Glomerular visceral epithelial cell (primary cell): ENCODE measurements at regions not wholly inside any gene's neighbourhood (a gene's known extent, or its start where the extent isn't known, plus 50 kb on each side); places are given as distances from the start of the nearest gene placed in this dataset.
"Not testable (repeated sequence)": the region's sequence is repeated elsewhere in the genome, so short reads cannot be mapped to it uniquely, and the experiment has no call there.

Source experiments
- DNase-seq: peaks from one replicate; pipeline ENCODE4 v3.0.0-alpha.2; 2016; ENCODE audit errors: extremely low spot score

DNA sequence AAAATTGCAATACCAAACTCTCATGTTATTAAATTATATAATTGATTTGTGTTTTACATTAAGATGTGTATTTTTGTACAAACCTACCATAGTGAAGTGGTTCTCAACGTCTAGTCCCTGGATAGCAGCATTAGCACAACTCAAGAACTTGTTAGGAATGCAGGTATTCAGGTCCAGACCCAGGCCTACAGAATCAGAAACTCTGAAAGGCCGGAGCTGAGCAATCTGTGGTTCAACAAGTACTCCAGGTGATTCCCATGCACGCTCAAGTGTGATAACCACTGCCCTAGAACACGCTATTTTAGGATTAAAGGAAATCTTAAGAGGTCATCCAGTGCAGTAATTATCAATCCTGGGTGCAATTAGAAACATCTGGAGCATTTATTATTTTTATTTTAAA, 456.3 kb downstream of the IRS2 start:
- DNase-seq, result no peak

DNA sequence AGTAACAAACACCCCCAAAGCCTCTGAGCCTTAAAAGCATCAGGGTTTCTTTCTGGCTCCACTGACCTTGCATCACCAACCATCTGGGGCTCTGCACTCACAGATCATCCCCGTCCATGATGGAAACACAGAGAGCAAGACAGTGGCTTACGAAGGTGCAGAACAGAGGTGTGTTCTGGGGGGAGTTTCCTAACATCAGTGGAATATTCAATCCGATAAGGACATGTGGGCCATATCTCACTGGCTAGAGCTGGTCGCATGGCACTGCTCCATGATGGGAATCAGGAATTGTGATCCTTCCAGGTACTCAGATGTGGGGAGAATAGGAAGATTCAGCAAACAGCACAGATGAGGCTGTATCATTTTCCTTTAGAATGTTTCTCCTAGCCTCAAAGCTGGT, 457.2 kb downstream of the IRS2 start:
- DNase-seq, result no peak

DNA sequence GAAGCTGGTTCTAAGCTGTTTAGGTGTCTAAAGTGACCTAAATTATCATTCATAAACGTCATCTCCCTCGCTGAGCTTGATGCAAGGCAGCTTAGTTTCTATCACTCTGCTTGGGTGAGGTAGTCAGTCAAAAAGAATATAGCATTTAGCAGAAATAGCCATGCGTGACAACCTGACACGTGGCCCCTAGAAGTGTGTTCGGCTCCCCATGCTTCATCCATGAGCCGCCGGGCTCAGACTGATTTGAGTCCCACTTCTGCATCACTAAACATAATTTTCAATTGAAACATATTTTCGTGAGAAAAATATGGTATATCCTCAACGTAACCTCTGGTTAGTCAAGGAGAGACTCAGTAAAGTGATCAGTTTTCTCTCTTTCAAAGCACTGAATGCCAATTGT, 459.8 kb downstream of the IRS2 start:
- no peak for DNase-seq

DNA sequence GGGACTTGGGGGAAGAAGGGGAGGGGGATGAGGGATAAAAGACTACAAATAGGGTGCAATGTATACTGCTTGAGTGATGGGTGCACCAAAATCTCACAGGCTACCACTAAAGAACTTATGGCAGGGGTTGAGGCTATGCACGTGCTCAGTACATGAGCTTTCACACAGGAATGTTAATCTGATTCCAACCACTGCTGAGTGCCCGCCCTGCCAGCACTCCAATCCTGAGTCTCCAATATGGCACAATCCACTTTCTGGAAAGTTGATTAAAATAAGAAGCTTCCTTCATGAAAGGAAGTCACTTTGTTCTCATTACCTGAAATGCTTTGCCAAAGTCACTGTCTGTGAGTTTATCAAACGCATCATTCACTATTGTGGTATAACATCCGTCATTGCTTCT, 463.0 kb downstream of the IRS2 start:
- DNase-seq, result no peak

DNA sequence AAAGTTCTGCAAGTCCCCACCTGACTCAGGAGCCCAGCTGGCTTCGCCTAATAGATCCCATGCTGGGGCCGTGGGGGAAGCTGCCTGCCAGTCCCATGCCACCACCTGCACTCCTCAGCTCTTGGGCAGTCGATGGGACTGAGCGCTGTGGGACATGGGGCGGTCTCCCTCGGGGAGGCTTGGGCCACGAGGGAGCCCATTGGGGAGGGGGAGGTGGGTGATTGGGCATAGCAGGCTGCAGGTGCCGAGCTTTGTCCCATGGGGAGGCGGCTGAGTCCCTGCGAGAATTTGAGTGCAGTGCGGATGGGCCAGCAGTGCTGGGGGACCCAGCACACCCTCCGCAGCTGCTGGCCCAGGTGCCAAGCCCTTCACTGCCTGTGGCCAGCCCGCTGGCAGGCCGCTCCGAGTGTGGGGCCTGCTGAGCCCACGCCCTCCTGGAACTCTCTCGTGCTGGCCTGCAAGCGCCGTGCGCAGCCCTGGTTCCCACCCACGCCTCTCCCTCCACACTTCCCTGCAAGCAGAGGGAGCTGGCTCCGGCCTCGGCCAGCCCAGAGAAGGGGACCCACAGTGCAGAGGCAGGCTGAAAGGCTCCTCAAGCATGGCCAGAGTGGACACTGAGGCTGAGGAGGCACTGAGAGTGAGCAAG, 467.3 kb downstream of the IRS2 start:
- no peak for DNase-seq

DNA sequence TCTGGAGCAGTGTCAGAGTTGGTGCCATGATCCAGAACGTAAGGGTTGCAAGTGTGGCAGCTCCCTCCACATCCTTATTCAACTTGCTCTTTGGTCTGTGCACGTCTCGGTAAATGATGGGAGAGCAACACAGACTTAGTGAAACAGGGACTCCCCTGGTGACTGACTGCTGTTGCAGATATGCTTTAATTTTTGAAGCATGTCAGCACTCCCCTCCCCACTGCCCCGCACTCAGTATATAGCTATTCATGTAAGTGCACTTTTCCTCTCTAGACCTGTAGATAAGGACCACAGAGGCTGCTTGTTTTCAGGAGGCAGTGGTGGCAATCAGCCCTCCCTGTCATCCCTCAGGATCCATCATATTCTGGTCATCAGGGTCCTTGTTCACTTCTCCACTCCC, 470.9 kb downstream of the IRS2 start:
- DNase-seq, result no peak

DNA sequence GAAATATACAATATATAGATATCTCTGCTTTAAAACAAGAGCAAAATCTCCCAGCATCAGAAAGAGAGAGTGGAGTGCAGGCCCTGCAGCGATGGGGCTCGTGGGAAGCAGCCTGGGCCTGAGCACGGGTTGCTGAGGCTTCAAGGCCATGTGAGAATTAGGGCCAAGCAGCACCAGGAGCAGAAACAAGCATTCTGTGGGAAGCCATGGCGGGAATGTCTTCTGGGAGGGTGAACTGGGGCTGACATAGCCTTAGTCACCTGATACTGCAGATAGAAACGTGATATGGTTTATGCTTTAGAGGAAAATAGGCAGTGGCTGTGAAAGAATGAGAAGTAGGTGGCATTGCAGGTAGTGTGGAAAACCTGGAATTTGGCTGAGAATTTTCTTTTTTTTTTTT, 472.3 kb downstream of the IRS2 start:
- DNase-seq, result no peak

DNA sequence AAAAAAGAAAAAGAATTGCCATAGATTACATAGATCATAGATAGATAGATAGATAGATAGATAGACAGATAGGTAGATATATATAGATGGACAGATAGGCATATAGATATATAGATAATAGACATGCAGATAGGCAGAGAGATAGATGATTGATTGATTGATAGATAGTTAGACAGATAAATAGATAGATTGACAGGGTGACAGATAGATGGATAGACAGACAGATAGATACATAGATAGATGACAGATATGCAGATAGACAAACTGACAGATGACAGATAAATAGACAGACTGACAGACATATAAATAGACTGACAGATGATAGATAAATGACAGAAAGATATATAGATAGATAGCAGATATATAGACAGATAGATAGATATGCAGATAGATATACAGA, 474.0 kb downstream of the IRS2 start:
- no peak for DNase-seq

DNA sequence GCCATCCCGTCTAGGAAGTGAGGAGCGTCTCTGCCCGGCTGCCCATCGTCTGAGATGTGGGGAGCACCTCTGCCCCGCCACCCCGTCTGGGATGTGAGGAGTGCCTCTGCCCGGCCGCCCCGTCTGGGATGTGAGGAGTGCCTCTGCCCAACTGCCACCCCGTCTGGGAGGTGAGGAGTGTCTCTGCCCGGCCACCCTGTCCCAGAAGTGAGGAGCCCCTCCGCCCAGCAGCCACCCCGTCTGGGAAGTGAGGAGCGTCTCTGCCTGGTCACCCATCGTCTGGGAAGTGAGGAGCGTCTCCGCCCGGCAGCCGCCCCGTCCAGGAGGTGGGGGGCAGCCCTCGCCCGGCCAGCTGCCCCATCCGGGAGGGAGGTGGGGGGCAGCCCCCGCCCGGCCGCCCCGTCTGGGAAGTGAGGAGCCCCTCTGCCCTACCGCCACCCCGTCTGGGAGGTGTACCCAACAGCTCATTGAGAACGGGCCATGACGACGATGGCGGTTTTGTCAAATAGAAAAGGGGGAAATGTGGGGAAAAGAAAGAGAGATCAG, 474.9 kb downstream of the IRS2 start:
- not testable (repeated sequence) for DNase-seq

DNA sequence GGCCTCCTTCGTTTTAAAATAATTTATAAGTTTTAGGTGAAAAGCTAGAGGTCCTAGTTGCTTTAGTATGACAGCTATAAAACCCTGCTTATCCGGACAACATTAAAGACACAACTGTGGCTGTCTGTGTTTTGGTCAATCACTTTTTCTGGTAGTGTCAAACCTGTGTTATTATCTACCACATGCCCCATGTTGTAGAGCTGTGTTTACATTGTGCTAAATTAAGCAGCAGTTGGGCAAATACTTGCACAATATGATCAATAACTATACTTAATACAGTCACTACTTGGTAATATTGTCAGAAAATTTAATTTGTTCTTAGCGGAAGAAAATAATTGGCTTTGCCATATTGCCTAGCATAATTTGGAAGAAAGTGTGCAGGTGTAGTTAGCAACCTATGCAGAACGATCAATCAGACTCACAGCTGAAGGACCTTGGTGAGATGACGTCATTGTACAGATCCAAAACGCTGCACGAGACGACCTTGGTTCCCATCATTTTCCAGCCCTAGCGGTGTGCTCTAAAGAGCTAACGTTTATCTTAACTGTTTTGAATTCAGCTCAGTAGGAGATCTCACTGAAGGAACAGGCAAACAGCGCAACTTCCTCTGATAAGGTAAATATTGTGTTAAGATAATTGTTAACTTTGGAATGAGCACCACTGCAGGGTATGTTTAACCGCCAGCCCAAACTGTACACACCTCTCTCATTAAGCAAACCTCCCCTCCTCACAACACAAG, 476.6 kb downstream of the IRS2 start:
- DNase-seq, result no peak

DNA sequence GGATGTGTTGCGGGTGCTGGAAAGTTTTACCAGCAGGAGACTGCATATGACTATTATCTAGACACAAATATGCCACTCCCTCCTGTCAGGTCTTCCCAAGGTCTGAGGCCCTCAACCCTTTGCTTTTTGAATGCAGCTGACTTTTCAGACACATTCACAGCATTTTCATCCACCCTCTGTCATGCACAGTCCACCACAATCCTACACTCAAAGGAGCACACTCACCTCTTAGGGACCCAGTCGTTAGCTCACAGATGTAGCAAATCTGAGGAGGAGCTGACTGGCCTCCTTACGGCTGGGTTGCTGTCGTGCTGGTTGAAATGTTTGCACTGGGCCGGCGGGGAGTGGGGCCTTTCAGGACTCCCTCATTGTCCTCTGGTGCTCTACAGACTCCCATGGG, 479.4 kb downstream of the IRS2 start:
- DNase-seq, result no peak

DNA sequence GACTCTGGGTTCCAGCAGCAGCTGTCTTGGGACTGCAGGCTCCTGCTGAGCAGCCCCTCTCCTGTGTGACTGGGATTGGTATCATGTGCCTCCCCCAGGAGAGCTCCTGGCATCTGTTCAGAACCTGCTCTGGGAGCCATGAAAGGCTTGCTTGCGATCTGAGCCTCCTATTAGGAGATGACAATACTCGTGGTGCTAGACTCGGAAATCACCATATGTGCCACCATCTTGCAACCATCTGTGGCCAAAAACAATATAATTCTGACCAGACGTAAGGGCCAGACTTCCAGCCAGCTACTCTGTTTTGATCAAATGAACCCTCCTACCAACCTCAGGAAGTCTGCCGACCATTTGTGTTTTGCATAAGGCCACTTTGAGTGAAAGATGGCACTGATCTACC, 484.7 kb downstream of the IRS2 start:
- DNase-seq, result no peak

DNA sequence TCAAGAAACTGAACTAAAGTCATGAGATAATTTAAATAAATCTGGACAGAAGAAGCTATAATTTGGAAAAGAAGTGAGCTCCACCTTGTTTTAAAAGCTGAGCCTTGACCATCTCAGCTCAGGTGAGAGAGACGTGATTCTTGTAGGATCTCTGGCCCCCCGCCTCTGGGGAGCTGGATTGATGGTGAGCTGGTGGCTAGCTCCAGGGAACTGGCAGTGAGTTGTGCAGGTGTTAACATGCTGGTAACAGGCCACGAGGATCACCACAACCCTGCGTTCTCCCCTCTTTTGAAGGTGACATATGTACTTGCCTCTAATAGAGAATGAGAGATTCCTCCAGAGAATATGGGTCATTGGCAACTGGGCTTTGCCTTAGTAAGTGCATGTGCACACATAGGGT, 485.1 kb downstream of the IRS2 start:
- DNase-seq, result no peak

DNA sequence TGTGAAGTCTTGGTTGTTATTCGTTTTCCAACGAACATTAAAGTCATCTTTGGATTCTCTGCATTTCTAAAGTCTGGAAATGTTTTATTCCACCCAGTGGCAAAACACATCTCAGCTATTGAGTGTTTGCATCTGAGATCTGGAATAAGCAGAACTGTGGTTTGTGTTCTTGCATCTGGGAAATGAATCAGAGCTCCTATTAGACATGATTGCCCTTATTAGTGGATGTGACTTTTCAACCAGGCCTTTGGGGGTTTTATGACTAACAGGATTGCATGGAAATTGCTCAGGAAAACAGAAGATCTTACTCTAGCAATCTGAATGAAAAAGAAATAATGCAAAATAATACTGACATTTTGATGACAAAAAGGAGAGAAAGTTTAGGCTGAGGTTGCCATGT, 488.8 kb downstream of the IRS2 start:
- no peak for DNase-seq

DNA sequence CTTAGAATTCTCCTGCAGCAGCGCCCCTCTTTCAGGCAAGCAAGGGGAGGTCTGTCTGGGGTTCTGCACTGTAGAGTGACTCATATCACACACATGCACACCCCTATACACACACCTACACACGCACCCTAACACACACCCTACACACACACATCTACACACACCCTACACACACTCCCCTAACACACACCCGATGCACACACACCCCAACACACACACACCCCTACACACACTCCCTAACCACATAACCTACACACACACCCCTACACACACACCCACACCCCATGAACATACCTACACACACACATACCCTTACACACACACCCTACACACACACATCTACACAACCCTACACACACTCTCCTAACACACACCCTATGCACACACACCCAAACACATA, 493.2 kb downstream of the IRS2 start:
- DNase-seq, result no peak

DNA sequence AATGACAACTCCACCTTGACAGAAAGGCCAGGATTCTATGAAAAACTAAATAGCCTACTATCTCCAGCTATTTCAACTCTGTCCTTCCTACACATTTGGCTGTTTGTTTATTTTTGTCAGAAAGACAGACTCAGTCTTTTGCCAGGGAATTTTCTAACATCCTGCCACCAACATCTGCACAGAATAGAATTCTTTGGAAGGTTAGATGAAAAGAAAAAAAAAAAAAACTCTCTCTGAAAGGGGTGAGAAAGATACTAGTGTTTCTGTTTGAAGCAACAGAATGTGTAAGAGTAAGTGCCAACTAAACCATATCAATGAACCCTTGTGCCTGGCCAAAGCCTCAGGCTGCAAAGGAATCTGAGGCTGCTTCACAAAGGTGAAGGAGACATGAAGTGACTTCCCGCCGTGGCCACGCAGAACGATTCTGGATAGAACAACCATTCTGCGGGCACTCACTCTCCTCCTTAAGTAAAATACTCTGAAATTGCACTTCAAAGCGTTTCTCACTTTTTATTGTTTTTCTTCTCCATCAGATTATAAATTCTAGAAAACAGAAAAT, 498.2 kb downstream of the IRS2 start:
- no peak for DNase-seq

DNA sequence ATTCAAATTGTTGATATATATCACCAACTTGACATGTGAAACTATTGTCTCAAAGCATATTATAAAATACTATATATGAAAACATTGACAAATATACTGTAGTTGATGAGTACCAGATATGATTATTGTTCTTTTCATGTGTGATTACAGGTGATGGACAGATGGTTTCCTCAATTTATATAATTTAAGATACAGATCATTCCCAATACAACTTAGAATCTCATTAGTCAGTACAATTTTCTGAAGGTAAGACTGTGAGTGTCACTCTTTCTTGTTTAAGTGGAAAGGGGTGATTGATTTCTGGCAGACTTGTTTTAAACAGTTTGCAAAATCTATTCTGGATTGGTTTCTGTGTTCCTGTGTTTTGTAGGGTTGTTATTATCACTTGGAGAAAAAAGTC, 498.8 kb downstream of the IRS2 start:
- DNase-seq, result no peak

DNA sequence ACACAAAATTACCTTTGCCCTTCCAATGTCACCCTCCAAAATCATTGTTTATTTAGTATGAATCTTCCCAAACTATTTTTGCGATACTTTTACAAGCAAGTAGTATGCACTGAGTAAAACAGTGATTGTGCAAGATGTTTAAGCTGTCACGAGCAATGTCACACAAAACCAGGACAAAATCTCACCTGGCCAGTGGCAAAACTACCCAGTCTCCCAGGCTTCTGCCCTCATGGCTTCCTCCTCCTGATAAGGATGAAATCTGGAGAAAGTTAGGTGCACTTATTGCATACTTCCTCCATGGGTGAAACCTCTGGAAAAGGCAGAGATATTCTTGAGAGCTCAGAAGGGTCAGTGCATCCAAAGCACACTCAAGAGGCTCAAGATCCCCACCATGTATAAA, 500.8 kb downstream of the IRS2 start:
- DNase-seq, result no peak

DNA sequence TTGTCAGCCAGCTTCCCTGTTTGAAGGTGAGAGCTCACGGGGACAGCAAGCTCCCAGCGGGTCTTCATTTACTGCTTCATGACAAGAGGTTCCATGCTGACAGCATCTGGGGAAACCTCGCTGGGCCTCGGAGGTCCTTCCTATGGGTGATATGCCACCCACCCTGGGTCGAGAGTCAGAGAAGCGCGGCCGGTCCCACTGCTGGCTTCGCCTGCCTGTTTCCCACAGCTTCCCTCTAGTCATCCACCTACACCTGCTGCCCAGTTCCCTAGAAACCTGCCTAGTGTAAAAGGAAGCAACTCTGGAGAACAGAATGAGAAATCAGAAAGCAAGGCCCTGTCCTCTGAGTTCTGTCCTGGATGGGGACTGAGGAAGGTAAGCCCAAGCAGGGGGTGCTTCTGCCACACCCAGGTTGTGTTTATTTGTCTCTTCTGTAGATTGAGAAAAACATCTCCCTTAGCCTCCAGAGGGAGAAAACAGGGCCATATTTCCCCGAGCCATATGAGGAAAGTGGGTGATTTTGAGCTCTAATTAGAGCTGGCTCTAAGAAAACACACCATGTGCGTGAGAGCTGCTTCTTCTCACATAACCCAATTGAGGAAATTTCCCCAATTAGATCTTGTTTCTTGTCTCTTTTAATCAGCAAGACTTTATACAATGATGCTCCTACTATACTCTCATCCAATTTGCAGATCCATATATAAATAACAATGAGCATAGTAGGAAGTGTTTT, 504.3 kb downstream of the IRS2 start:
- DNase-seq, result no peak

DNA sequence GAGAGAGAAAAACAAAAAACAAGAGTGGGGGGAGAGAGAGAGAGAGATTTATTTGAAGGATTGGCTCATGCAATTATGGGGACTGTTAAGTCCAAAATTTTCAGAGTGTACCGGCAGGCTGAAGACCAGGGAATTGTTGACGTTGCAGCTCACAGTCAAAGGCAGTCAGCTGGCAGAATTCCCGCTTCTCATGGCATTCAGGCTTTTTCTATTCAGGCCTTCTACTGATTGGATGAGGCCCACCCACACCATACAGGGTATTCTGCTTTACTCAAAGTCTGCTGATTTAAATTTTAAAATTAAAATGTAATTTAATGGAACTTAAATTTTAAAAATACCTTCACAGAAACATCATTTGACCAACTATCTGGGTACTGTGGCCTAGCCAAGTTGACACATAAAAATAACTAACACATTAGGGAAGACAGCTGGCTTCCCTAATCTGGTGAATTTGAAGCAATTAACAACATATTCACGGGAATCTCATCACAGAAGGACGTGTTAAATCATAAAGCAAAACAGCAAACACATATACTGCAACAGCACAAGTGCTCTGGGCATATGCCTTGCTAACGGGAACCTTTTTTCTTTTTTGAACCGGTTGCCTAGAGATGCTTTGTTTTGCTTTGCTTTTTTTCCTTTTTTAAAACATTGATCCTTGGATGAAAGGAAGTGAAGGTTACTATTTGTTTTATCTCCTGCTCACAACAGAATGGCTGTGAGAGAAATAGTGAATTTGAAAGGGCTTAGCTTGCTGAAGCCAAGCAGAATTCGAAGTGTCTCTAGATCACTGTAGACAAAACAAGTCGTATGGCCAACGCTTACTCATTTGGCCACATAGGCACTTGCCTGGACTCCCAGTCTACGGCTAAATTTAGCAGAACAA, 505.1 kb downstream of the IRS2 start:
- no peak for DNase-seq

DNA sequence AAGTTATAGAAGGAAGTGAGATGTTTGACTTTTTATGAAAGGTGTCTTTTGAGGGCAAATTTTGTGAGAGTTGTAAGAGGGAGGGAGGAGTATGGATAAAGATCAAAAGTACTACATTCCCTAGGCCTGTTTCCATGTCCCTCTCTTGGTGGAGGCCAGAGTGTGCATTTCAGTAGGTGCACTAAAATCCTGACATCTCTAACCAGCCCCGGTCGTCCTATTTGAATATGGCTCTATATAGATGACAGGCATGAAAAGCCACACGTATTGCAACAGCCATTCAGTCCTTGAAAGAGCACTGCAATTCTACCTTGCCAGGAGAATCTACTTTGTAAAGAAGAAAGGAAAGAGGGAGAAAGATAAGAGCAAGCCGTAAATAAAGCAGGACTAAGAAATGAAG, 510.1 kb downstream of the IRS2 start:
- no peak for DNase-seq

DNA sequence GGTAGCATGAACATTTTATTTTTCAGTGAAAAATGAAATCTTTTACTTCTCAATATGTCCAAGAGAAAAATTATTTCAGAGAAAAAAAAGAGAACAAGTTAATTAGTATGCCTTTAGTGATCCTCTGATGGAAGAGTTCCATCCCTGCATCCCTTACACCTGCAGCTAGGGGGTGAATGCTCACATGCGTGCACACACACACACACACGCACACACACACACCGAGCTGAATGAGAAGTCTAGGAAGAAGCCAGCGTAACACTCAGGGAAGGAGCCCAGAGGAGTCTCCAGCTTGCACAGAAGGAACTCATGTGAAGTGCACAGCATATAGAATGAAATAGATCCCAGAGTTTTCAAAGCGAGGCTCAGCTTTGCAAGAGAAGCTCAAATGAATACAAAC, 510.5 kb downstream of the IRS2 start:
- no peak for DNase-seq
